ENCODE measurements at regions not wholly inside any gene's neighbourhood (a gene's known extent, or its start where the extent isn't known, plus 50 kb on each side); places are given as distances from the start of the nearest gene placed in this dataset.
A peak's percentile ranks its signal among the peaks of the same experiment; 100 is the strongest.

- Histone ChIP-seq H3K9ac (ENCODE audit: insufficient read depth in 1 of 2, low read length in 2 of 2) (peak overlapping the region in 1 of 2 donors; percentile 16), H3K9me3 (ENCODE audit: control insufficient read depth in 4 of 4, insufficient read depth in 3 of 4, low read length in 3 of 4) (no peaks in the 10 kb centered on the region), H3K4me1 (ENCODE audit: control insufficient read depth in 5 of 5, insufficient read depth in 5 of 5, low read length in 5 of 5) (peaks cover 0 to 10% (median 2%) of the 10 kb centered on the region in 5 donors), H3K36me3 (ENCODE audit: control insufficient read depth in 4 of 4, insufficient read depth in 4 of 4, low read length in 4 of 4) (no peaks in the 10 kb centered on the region), H3K4me3 (no peak overlapping the region), H3K27ac (ENCODE audit: low read depth in 1 of 2, low read length in 1 of 2) (peak overlapping the region; percentile 42 to 79), H3K27me3 (ENCODE audit: control insufficient read depth in 3 of 3, insufficient read depth in 3 of 3, low read length in 2 of 3) (no peaks in the 10 kb centered on the region)
- 42 to 59% methylated on average over 13 of the region's 13 CpGs for WGBS, 2 donors
- TF ChIP-seq, protein P1, sequence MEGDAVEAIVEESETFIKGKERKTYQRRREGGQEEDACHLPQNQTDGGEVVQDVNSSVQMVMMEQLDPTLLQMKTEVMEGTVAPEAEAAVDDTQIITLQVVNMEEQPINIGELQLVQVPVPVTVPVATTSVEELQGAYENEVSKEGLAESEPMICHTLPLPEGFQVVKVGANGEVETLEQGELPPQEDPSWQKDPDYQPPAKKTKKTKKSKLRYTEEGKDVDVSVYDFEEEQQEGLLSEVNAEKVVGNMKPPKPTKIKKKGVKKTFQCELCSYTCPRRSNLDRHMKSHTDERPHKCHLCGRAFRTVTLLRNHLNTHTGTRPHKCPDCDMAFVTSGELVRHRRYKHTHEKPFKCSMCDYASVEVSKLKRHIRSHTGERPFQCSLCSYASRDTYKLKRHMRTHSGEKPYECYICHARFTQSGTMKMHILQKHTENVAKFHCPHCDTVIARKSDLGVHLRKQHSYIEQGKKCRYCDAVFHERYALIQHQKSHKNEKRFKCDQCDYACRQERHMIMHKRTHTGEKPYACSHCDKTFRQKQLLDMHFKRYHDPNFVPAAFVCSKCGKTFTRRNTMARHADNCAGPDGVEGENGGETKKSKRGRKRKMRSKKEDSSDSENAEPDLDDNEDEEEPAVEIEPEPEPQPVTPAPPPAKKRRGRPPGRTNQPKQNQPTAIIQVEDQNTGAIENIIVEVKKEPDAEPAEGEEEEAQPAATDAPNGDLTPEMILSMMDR (IDR thresholded peaks at IDR 0.05; ENCODE audit: control extremely low read depth, extremely low read depth): no peak
- ATAC-seq (ENCODE audit: insufficient read depth, low FRiP score): peak; percentile 59
- DNase-seq: peak; percentile 42 to 83 (median 74)
Measured at GRCh38 chr6:22828179-22829062, 259.1 kb downstream of the HDGFL1 start.

DNA sequence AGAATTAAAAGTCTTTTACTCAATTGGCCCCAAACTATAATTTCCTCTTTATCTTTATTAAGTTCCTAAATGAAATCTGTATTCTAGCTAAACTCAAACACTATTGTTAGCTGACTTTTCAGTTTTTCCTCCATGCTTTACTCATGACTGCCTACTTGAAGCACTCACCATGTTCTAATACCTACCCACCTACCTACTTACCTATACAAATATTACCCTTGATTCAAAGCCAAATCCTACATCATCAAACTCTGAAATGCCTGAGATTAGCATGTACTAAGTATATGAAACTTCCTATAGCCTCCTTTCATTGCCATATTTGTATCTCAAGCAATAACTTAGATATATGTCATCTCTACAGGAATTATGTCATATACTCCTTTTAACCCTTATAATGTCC is 259.7 kb downstream of the HDGFL1 start:
- H3K4me3 ChIP-seq: no peak overlapping the region
- TF ChIP-seq, protein P1 (IDR thresholded peaks at IDR 0.05; ENCODE audit: control extremely low read depth, extremely low read depth): no peak
- H3K4me1 ChIP-seq (ENCODE audit: control insufficient read depth in 5 of 5, insufficient read depth in 5 of 5, low read length in 5 of 5): peaks cover 0 to 10% (median 2%) of the 10 kb centered on the region in 5 donors
- DNase-seq: peak in 2 of 3 donors; percentile 29 to 64
- H3K36me3 ChIP-seq (ENCODE audit: control insufficient read depth in 4 of 4, insufficient read depth in 4 of 4, low read length in 4 of 4): no peaks in the 10 kb centered on the region
- H3K9me3 ChIP-seq (ENCODE audit: control insufficient read depth in 4 of 4, insufficient read depth in 3 of 4, low read length in 3 of 4): no peaks in the 10 kb centered on the region
- peak; percentile 42 for ATAC-seq (ENCODE audit: insufficient read depth, low FRiP score)
- H3K27ac ChIP-seq (ENCODE audit: low read depth in 1 of 2, low read length in 1 of 2): no peak overlapping the region
- no peak overlapping the region for H3K9ac ChIP-seq (ENCODE audit: insufficient read depth in 1 of 2, low read length in 2 of 2)
- H3K27me3 ChIP-seq (ENCODE audit: control insufficient read depth in 3 of 3, insufficient read depth in 3 of 3, low read length in 2 of 3): no peaks in the 10 kb centered on the region

DNA sequence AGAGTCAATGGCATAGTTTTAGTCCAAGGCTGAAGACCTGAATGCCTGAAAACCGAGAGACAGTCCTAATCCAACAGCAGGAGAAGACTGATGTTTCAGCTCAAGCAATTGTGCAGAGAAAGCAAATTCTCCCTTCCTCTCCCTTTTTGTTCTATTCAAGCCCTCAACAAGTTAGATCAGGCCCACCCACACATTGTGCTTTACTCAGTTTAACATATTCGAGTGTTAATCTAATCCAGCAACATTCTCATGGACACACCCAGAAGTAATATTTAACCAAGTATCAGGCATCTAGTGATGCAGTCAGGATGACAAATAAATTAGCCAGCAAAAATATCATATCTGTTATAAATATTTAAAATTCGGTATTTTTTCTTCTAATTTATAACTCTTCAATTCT is 261.1 kb downstream of the HDGFL1 start:
- Histone ChIP-seq H3K4me3 (no peak overlapping the region), H3K9ac (ENCODE audit: insufficient read depth in 1 of 2, low read length in 2 of 2) (no peak overlapping the region), H3K9me3 (ENCODE audit: control insufficient read depth in 4 of 4, insufficient read depth in 3 of 4, low read length in 3 of 4) (no peaks in the 10 kb centered on the region), H3K4me1 (ENCODE audit: control insufficient read depth in 5 of 5, insufficient read depth in 5 of 5, low read length in 5 of 5) (peaks cover 0 to 10% (median 2%) of the 10 kb centered on the region in 5 donors), H3K36me3 (ENCODE audit: control insufficient read depth in 4 of 4, insufficient read depth in 4 of 4, low read length in 4 of 4) (no peaks in the 10 kb centered on the region), H3K27me3 (ENCODE audit: control insufficient read depth in 3 of 3, insufficient read depth in 3 of 3, low read length in 2 of 3) (no peaks in the 10 kb centered on the region), H3K27ac (ENCODE audit: low read depth in 1 of 2, low read length in 1 of 2) (no peak overlapping the region)
- WGBS, 2 donors: 88 to 91% methylated on average over 3 of the region's 3 CpGs
- no peak for ATAC-seq (ENCODE audit: insufficient read depth, low FRiP score)
- TF ChIP-seq, protein P1 (IDR thresholded peaks at IDR 0.05; ENCODE audit: control extremely low read depth, extremely low read depth): no peak
- DNase-seq: no peak

All from lung (tissue), 11 donors.